Parathyroid adenoma (tissue), 2 donors: ENCODE measurements at regions not wholly inside any gene's neighbourhood (a gene's known extent, or its start where the extent isn't known, plus 50 kb on each side); places are given as distances from the start of the nearest gene placed in this dataset.
"Not testable (repeated sequence)": the region's sequence is repeated elsewhere in the genome, so short reads cannot be mapped to it uniquely, and the experiment has no call there.

Experiments
- H2AFZ ChIP-seq: fragments of 300-600 bp; sonication (generic); one replicate; pipeline ENCODE4 v1.7.0; 2017; ENCODE audit warnings: antibody characterized with exemption, mild to moderate bottlenecking
- H3K27ac ChIP-seq: fragments of 300-600 bp; sonication (generic); one replicate; pipeline ENCODE4 v1.7.0; 2017
- H3K27me3 ChIP-seq: fragments of 300-600 bp; sonication (generic); one replicate; pipeline ENCODE4 v1.7.0; 2017; ENCODE audit warnings: low read length; ENCODE audit not compliant: control insufficient read depth, insufficient read depth
- H3K36me3 ChIP-seq: fragments of 300-600 bp; sonication (generic); one replicate; pipeline ENCODE4 v1.7.0; 2017; ENCODE audit warnings: low read length; ENCODE audit not compliant: control insufficient read depth, insufficient read depth
- H3K4me1 ChIP-seq: fragments of 300-600 bp; sonication (generic); one replicate; pipeline ENCODE4 v1.7.0; 2017; ENCODE audit warnings: control low read depth
- H3K4me2 ChIP-seq: fragments of 300-600 bp; sonication (generic); one replicate; pipeline ENCODE4 v1.7.0; 2017; ENCODE audit warnings: low read length
- H3K4me3 ChIP-seq: fragments of 300-600 bp; sonication (generic); one replicate; pipeline ENCODE4 v1.7.0; 2017; ENCODE audit warnings: low read depth, low read length
- H3K79me2 ChIP-seq: fragments of 300-600 bp; sonication (generic); one replicate; pipeline ENCODE4 v1.7.0; 2017; ENCODE audit warnings: control low read depth
- H3K9ac ChIP-seq: fragments of 300-600 bp; sonication (generic); one replicate; pipeline ENCODE4 v1.7.0; 2017; ENCODE audit warnings: mild to moderate bottlenecking
- H3K9me3 ChIP-seq: fragments of 300-600 bp; sonication (generic); one replicate; pipeline ENCODE4 v1.7.0; 2017; ENCODE audit warnings: low read length; ENCODE audit not compliant: control insufficient read depth
- TF ChIP-seq, protein P1 (sequence below): fragments of 300-600 bp; sonication (generic); IDR thresholded peaks from one replicate; pipeline ENCODE4 v1.7.0; 2017; ENCODE audit warnings: antibody characterized with exemption, mild to moderate bottlenecking
- donor health status: primary hyperparathyroidism.

DNA sequence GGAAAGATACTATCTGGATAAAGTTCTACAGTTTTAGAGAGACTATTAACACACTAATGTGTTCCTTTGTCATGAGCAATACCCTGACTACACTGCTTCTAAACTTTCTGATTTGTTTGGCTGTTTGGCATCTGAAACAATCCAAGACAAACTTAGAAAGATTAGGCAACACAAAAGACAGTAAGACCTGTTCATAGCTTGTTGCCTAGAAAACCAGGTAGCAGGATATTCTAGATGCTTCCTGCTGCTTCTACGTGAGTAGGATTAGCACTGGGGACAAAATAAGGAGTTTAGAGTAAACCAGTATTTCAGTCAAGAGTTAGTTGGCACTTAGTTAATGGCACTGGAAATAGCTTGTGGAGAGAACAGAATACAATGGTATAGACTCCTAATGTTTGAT is 256.5 kb downstream of the ZNF37A start:
- H3K36me3 ChIP-seq = not testable (repeated sequence)

DNA sequence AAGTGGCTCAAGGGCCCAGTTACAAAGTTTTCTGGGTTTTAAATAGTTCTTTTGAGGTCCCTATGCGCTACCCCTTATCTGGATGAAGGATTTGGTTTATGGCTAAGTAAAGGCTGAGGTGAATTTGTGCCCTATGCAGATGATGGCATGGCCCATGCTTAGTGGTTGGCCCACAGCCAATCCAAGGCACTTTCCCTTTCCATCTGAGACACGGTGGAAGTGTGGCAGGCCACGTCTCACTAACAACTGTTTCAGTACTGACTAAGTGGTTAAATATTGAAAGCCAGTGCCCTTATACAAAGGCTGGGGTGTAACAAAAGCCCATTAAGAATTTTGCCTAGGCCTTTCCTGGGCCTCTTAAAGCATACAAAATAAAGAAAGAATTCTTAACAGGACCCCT is 260.3 kb downstream of the ZNF37A start:
- H3K27ac ChIP-seq, H2AFZ ChIP-seq, H3K9me3 ChIP-seq, H3K36me3 ChIP-seq, H3K9ac ChIP-seq, H3K4me3 ChIP-seq, H3K79me2 ChIP-seq, H3K4me2 ChIP-seq, H3K27me3 ChIP-seq, H3K4me1 ChIP-seq: not testable (repeated sequence)

More for the DNA sequence above, 256.5 kb downstream of the ZNF37A start:
- not testable (repeated sequence) for H2AFZ ChIP-seq, H3K4me3 ChIP-seq, H3K79me2 ChIP-seq, H3K9me3 ChIP-seq, H3K27ac ChIP-seq, H3K27me3 ChIP-seq, H3K4me2 ChIP-seq, H3K9ac ChIP-seq, H3K4me1 ChIP-seq

DNA sequence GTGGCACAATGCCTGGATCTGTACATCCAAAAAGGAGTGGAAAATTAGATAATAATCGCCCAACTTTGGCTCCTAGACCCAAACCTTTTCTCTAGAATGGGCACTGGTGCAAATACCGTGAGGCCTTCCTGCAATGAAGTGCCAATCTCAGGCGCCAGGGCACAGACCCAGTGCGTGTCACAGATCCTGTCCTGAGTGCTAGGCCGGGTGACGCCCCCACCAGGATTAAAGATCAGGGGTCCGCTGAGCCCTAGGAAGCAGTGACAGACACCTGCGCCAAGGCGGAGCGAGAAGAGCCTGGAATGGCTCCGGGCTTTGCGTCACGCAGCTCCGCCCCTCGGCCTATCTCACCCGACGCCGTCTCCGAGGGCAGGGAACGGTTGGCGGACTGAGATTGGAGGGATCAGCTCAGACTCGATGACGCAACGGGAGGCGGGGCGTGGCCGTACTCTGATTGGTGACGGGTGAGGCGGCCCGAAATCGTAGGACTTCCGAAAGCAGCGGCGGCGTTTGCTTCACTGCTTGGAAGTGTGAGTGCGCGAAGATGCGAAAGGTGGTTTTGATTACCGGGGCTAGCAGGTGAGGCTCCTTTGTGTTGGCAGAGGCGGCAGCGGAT is 261.9 kb downstream of the ZNF37A start:
- H3K79me2 ChIP-seq, H3K4me1 ChIP-seq, H3K9me3 ChIP-seq, H3K36me3 ChIP-seq, H3K27me3 ChIP-seq, H3K9ac ChIP-seq: not testable (repeated sequence)
- Histone ChIP-seq H3K4me2 (peak overlapping the region; percentile 68), H2AFZ (peak overlapping the region; percentile 97), H3K27ac (peak overlapping the region; percentile 85), H3K4me3 (peak overlapping the region; percentile 66)

DNA sequence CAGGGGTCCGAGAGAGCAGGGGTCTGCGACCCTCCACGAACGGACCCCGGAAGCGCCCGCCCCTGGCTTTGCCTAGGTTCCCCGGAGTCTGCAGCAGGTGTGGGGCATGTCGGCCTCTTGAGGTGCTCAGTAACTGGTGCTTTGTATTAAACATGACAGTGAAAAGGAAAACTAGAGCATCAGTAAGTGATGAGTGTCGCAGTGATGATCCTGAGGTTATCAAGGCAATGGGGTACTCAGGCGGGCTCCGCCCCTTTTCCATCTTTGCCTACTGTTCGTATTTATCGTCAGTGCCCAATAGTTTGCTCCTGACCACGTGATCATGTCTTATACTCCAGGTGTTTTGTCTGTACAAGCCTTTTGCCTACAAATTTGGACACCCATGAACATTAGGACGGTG is 262.4 kb downstream of the ZNF37A start:
- H3K4me1 ChIP-seq, H3K36me3 ChIP-seq, H3K9me3 ChIP-seq, H3K9ac ChIP-seq, H3K27me3 ChIP-seq, H3K79me2 ChIP-seq, H3K4me2 ChIP-seq: not testable (repeated sequence)
- Histone ChIP-seq H2AFZ (peak overlapping the region; percentile 74), H3K27ac (peak overlapping the region; percentile 39), H3K4me3 (peak overlapping the region; percentile 54)

DNA sequence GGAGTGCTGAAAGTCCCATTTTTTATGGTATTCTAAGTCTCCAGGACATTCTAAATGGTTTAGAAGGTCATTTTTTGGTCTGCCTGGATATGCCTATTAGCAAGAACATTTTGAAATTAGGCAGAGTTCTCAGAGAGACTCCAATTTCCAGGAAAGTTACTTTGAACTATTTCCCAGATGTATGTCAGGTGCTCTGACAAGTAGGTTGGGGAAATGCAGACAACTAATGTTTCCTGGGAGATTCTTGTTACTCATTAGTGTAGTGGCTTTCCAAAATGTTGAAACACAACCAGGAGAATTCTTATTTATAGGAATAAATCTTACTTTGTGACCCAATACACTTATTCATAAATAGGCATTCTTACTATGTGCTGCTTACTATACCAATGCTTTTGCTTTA is 268.4 kb downstream of the ZNF37A start:
- H3K4me3 ChIP-seq, H3K4me2 ChIP-seq, H3K4me1 ChIP-seq, H3K27me3 ChIP-seq, H3K79me2 ChIP-seq, H3K36me3 ChIP-seq, H2AFZ ChIP-seq, H3K9ac ChIP-seq, H3K9me3 ChIP-seq, H3K27ac ChIP-seq: not testable (repeated sequence)

GRCh38 chr10:38364073-38364472 is 269.9 kb downstream of the ZNF37A start:
- not testable (repeated sequence) for H3K4me1 ChIP-seq, H3K4me3 ChIP-seq, H2AFZ ChIP-seq, H3K36me3 ChIP-seq, H3K9ac ChIP-seq, H3K27me3 ChIP-seq, H3K9me3 ChIP-seq, H3K79me2 ChIP-seq, H3K27ac ChIP-seq, H3K4me2 ChIP-seq

DNA sequence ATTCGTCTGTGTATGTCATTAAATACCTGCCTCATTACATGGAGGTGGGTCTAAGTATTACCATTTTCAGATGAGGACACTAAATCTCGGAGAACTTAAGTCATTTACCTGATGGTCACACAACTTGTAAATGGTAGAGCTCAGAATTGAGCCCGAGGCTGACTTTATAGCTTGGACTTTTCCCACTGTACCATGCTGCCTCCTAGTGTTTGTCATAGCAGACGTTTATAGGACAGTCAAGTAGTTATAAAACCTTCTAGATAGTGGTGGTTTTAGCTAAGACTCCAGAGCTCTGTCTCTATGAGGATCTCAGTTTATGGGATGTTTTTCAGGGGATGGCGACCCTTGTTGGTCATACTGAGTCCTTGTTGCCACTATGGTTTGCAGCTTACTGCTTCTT is 271.8 kb downstream of the ZNF37A start:
- H3K4me1 ChIP-seq, H3K79me2 ChIP-seq, H2AFZ ChIP-seq, H3K9ac ChIP-seq, H3K9me3 ChIP-seq, H3K36me3 ChIP-seq, H3K4me2 ChIP-seq, H3K27me3 ChIP-seq, H3K27ac ChIP-seq, H3K4me3 ChIP-seq: not testable (repeated sequence)
- TF ChIP-seq, protein P1, sequence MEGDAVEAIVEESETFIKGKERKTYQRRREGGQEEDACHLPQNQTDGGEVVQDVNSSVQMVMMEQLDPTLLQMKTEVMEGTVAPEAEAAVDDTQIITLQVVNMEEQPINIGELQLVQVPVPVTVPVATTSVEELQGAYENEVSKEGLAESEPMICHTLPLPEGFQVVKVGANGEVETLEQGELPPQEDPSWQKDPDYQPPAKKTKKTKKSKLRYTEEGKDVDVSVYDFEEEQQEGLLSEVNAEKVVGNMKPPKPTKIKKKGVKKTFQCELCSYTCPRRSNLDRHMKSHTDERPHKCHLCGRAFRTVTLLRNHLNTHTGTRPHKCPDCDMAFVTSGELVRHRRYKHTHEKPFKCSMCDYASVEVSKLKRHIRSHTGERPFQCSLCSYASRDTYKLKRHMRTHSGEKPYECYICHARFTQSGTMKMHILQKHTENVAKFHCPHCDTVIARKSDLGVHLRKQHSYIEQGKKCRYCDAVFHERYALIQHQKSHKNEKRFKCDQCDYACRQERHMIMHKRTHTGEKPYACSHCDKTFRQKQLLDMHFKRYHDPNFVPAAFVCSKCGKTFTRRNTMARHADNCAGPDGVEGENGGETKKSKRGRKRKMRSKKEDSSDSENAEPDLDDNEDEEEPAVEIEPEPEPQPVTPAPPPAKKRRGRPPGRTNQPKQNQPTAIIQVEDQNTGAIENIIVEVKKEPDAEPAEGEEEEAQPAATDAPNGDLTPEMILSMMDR = peak; percentile 34

DNA sequence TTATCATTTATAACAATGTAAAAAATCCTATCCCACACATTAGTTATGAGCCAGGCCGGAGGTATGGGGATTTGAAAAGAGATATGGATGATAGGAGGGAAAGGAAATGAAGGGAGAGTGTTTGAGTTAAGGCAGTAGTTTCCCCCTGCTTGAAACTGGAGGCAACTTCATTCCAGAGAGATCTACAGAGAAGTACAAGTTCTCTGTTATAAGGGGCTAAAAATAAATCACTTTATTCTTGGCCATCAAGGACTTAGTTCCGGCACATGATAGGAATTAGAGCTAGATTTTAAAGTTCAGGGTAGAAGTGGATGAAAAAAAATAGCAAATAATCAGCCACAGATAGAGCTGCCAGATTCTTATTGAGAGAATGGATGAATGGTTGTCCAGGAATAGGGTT is 289.7 kb downstream of the ZNF37A start:
- not testable (repeated sequence) for H3K4me2 ChIP-seq, H3K9me3 ChIP-seq, H3K27me3 ChIP-seq, H3K79me2 ChIP-seq, H3K36me3 ChIP-seq, H3K4me1 ChIP-seq, H3K4me3 ChIP-seq, H3K9ac ChIP-seq, H2AFZ ChIP-seq, H3K27ac ChIP-seq

- not testable (repeated sequence) for H3K36me3 ChIP-seq
Measured at GRCh38 chr10:38386869-38387268, 292.7 kb downstream of the ZNF37A start.

More at GRCh38 chr10:38386869-38387268, 292.7 kb downstream of the ZNF37A start:
- not testable (repeated sequence) for H3K27ac ChIP-seq, H3K9me3 ChIP-seq, H3K4me3 ChIP-seq, H3K79me2 ChIP-seq, H3K4me1 ChIP-seq, H3K27me3 ChIP-seq, H3K9ac ChIP-seq, H2AFZ ChIP-seq, H3K4me2 ChIP-seq
